Astrocyte (in vitro differentiated cells and primary cell): ENCODE measurements at regions not wholly inside any gene's neighbourhood (a gene's known extent, or its start where the extent isn't known, plus 50 kb on each side); places are given as distances from the start of the nearest gene placed in this dataset.

ENCODE experiments used
- DNase-seq: peaks from one replicate; pipeline ENCODE4 v3.0.0-alpha.2; 2010; ENCODE audit warnings: low read depth
- FAIRE-seq: peaks from 2 replicates; lab custom pipeline; 2011; peaks lifted over from hg19 to GRCh38; lab: Jason Lieb, UNC
- H2AFZ ChIP-seq: 2 replicates; pipeline ENCODE4 v1.6.0; 2012; ENCODE audit warnings: low read depth, low read length, inconsistent platforms
- H3K27ac ChIP-seq: 2 replicates; pipeline ENCODE4 v1.5.1; 2011; ENCODE audit warnings: low read depth, low read length, inconsistent platforms
- H3K27me3 ChIP-seq: 2 replicates; pipeline ENCODE4 v1.6.0; 2011; ENCODE audit warnings: low read length, inconsistent platforms; ENCODE audit not compliant: insufficient read depth
- H3K36me3 ChIP-seq: 2 replicates; pipeline ENCODE4 v1.5.1; 2011; ENCODE audit warnings: low read length, inconsistent platforms; ENCODE audit not compliant: insufficient read depth
- H3K4me1 ChIP-seq: 2 replicates; pipeline ENCODE4 v1.5.1; 2011; ENCODE audit warnings: low read length, inconsistent platforms; ENCODE audit not compliant: insufficient read depth
- H3K4me2 ChIP-seq: 2 replicates; pipeline ENCODE4 v1.6.0; 2012; ENCODE audit warnings: low read length, inconsistent platforms
- H3K4me3 ChIP-seq: 2 replicates; pipeline ENCODE4 v1.5.1; 2011; ENCODE audit warnings: low read depth, mild to moderate bottlenecking, low read length, inconsistent platforms; ENCODE audit not compliant: insufficient read depth
- H3K79me2 ChIP-seq: 2 replicates; pipeline ENCODE4 v1.6.0; 2012; ENCODE audit warnings: mild to moderate bottlenecking, low read length, inconsistent platforms; ENCODE audit not compliant: insufficient read depth
- H3K9ac ChIP-seq: 2 replicates; pipeline ENCODE4 v1.6.0; 2012; ENCODE audit warnings: mild to moderate bottlenecking, low read length, inconsistent platforms
- H3K9me3 ChIP-seq: 2 replicates; pipeline ENCODE4 v1.5.1; 2012; ENCODE audit warnings: low read depth, mild to moderate bottlenecking, low read length, inconsistent platforms; ENCODE audit not compliant: insufficient read depth
- H4K20me1 ChIP-seq: 2 replicates; pipeline ENCODE4 v1.6.0; 2012; ENCODE audit warnings: low read length, inconsistent platforms; ENCODE audit not compliant: insufficient read depth
- H3K27ac Mint-ChIP-seq: one replicate; pipeline ENCODE4 v1.8.0; 2021; ENCODE audit warnings: mild to moderate bottlenecking, mixed read lengths; ENCODE audit not compliant: unreplicated experiment
- H3K27me3 Mint-ChIP-seq: one replicate; pipeline ENCODE4 v1.8.0; 2021; ENCODE audit warnings: low read depth, mixed read lengths; ENCODE audit not compliant: unreplicated experiment
- H3K36me3 Mint-ChIP-seq: one replicate; pipeline ENCODE4 v1.8.0; 2021; ENCODE audit warnings: low read depth, mixed read lengths; ENCODE audit not compliant: unreplicated experiment
- H3K4me1 Mint-ChIP-seq: one replicate; pipeline ENCODE4 v1.8.0; 2021; ENCODE audit warnings: low read depth, mixed read lengths; ENCODE audit not compliant: unreplicated experiment
- H3K4me3 Mint-ChIP-seq: one replicate; pipeline ENCODE4 v1.8.0; 2021; ENCODE audit warnings: mild to moderate bottlenecking, moderate library complexity, mixed read lengths; ENCODE audit not compliant: unreplicated experiment
- H3K9me3 Mint-ChIP-seq: one replicate; pipeline ENCODE4 v1.8.0; 2021; ENCODE audit warnings: mild to moderate bottlenecking, mixed read lengths; ENCODE audit not compliant: unreplicated experiment
- CTCF ChIP-seq: IDR thresholded peaks from 2 replicates; pipeline ENCODE4 v1.5.1; 2011; ENCODE audit warnings: low read depth, mild to moderate bottlenecking, inconsistent platforms, low read length, moderate library complexity; ENCODE audit not compliant: insufficient read depth
- EZH2 ChIP-seq: IDR thresholded peaks from 2 replicates; pipeline ENCODE4 v1.6.1; 2012; ENCODE audit warnings: mild to moderate bottlenecking, low read length, inconsistent platforms; ENCODE audit not compliant: insufficient read depth

- Mint-ChIP-seq H3K4me3 (no peak overlapping the region), H3K27me3 (peaks cover 12% of the 10 kb centered on the region), H3K4me1 (no peaks in the 10 kb centered on the region), H3K36me3 (peaks cover 2% of the 10 kb centered on the region), H3K9me3 (peaks cover 2% of the 10 kb centered on the region), H3K27ac (no peak overlapping the region)
- H3K9ac ChIP-seq: no peak overlapping the region
- no peaks in the 10 kb centered on the region for H4K20me1 ChIP-seq
- no peaks in the 10 kb centered on the region for H3K79me2 ChIP-seq
- TF ChIP-seq CTCF: no peak
- no peak for TF ChIP-seq EZH2
- FAIRE-seq (no peak), DNase-seq (no peak)
- H2AFZ ChIP-seq: no peak overlapping the region
- H3K9me3 ChIP-seq: no peaks in the 10 kb centered on the region
- no peak overlapping the region for H3K4me3 ChIP-seq
- no peaks in the 10 kb centered on the region for H3K4me1 ChIP-seq
- H3K27ac ChIP-seq: no peak overlapping the region
- no peak overlapping the region for H3K4me2 ChIP-seq
- H3K36me3 ChIP-seq: no peaks in the 10 kb centered on the region
- H3K27me3 ChIP-seq: no peaks in the 10 kb centered on the region
Measured at GRCh38 chr6:747921-748320, 55.0 kb upstream of the EXOC2 start.

GRCh38 chr6:747028-747427 lies 54.1 kb upstream of the EXOC2 start:
- H3K4me3 ChIP-seq: no peak overlapping the region
- Mint-ChIP-seq H3K4me3 (no peak overlapping the region), H3K36me3 (peaks cover under 1% of the 10 kb centered on the region), H3K4me1 (no peaks in the 10 kb centered on the region), H3K9me3 (peaks cover 2% of the 10 kb centered on the region), H3K27ac (no peak overlapping the region), H3K27me3 (peaks cover 12% of the 10 kb centered on the region)
- H3K9me3 ChIP-seq: no peaks in the 10 kb centered on the region
- DNase-seq: no peak
- H3K27me3 ChIP-seq: no peaks in the 10 kb centered on the region
- H3K79me2 ChIP-seq: no peaks in the 10 kb centered on the region
- TF ChIP-seq CTCF (no peak), EZH2 (no peak)
- no peak overlapping the region for H3K4me2 ChIP-seq
- no peak for FAIRE-seq
- H3K36me3 ChIP-seq: no peaks in the 10 kb centered on the region
- H2AFZ ChIP-seq: no peak overlapping the region
- H4K20me1 ChIP-seq: no peaks in the 10 kb centered on the region
- no peak overlapping the region for H3K27ac ChIP-seq
- H3K4me1 ChIP-seq: no peaks in the 10 kb centered on the region
- H3K9ac ChIP-seq: no peak overlapping the region

- Histone ChIP-seq H3K4me2 (no peak overlapping the region), H3K9me3 (no peaks in the 10 kb centered on the region), H3K9ac (no peak overlapping the region), H2AFZ (no peak overlapping the region), H4K20me1 (no peaks in the 10 kb centered on the region), H3K27ac (no peak overlapping the region), H3K4me3 (no peak overlapping the region), H3K27me3 (no peaks in the 10 kb centered on the region), H3K36me3 (no peaks in the 10 kb centered on the region), H3K4me1 (no peaks in the 10 kb centered on the region), H3K79me2 (no peaks in the 10 kb centered on the region)
- H3K36me3 Mint-ChIP-seq: no peaks in the 10 kb centered on the region
- TF ChIP-seq EZH2 (no peak), CTCF (no peak)
- no peak for FAIRE-seq
- DNase-seq: no peak
- H3K4me3 Mint-ChIP-seq: no peak overlapping the region
- H3K27ac Mint-ChIP-seq: no peak overlapping the region
- H3K4me1 Mint-ChIP-seq: no peaks in the 10 kb centered on the region
- no peaks in the 10 kb centered on the region for H3K9me3 Mint-ChIP-seq
- H3K27me3 Mint-ChIP-seq: peaks cover 12% of the 10 kb centered on the region
Measured at GRCh38 chr6:744666-745353, 51.9 kb upstream of the EXOC2 start.
